Neutrophil (primary cell): ENCODE measurements at regions not wholly inside any gene's neighbourhood (a gene's known extent, or its start where the extent isn't known, plus 50 kb on each side); places are given as distances from the start of the nearest gene placed in this dataset.

Experiments used
- H3K27ac ChIP-seq: fragments of 200-600 bp; sonication (generic); 2 replicates; pipeline ENCODE4 v1.5.1; 2016; ENCODE audit warnings: mild to moderate bottlenecking, moderate library complexity
- H3K27me3 ChIP-seq: fragments of 200-600 bp; sonication (generic); 2 replicates; pipeline ENCODE4 v1.6.0; 2016; ENCODE audit warnings: mild to moderate bottlenecking
- H3K36me3 ChIP-seq: fragments of 200-600 bp; sonication (generic); 2 replicates; pipeline ENCODE4 v1.5.1; 2017
- H3K4me1 ChIP-seq, 2 experiments: fragments of 200-600 bp in 1 of 2; sonication (generic) in 1 of 2; 1 replicate in 1 of 2; 2 replicates in 1 of 2; pipeline versions ENCODE4 v1.5.1 to v1.6.1; 2013 to 2016; ENCODE audit warnings: low read depth in 1 of 2, low read length in 1 of 2, mild to moderate bottlenecking in 1 of 2, moderate library complexity in 1 of 2; ENCODE audit not compliant: control insufficient read depth in 1 of 2, insufficient read depth in 1 of 2
- H3K4me3 ChIP-seq, 2 experiments: fragments of 200-600 bp in 1 of 2; sonication (generic) in 1 of 2; 1 replicate in 1 of 2; 2 replicates in 1 of 2; pipeline ENCODE4 v1.5.1; 2013 to 2016; ENCODE audit warnings: low read depth in 1 of 2, low read length in 1 of 2, mild to moderate bottlenecking in 1 of 2, moderate library complexity in 1 of 2
- H3K9me3 ChIP-seq: fragments of 200-600 bp; sonication (generic); 2 replicates; pipeline ENCODE4 v1.5.1; 2016
- CTCF ChIP-seq: fragments of 200-600 bp; sonication (generic); IDR thresholded peaks from 2 replicates; pipeline ENCODE4 v1.5.1; 2016; ENCODE audit warnings: antibody characterized with exemption

- Histone ChIP-seq H3K36me3 (no peaks in the 10 kb centered on the region), H3K9me3 (no peaks in the 10 kb centered on the region), H3K27me3 (peaks cover 47% of the 10 kb centered on the region), H3K4me1 (no peaks in the 10 kb centered on the region), H3K4me3 (no peak overlapping the region), H3K27ac (no peak overlapping the region)
- no peak for TF ChIP-seq CTCF
Observed at GRCh38 chr15:79524531-79524930, 92.4 kb downstream of the MINAR1 start.

- Histone ChIP-seq H3K27me3 (peaks cover 48% of the 10 kb centered on the region), H3K4me1 (no peaks in the 10 kb centered on the region), H3K27ac (no peak overlapping the region), H3K4me3 (no peak overlapping the region), H3K36me3 (no peaks in the 10 kb centered on the region), H3K9me3 (no peaks in the 10 kb centered on the region)
- TF ChIP-seq CTCF = no peak
Observed at GRCh38 chr15:79526376-79526775, 94.2 kb downstream of the MINAR1 start.

- H3K4me1 ChIP-seq = no peaks in the 10 kb centered on the region
- no peaks in the 10 kb centered on the region for H3K9me3 ChIP-seq
- H3K27me3 ChIP-seq = peaks cover 47% of the 10 kb centered on the region
- no peaks in the 10 kb centered on the region for H3K36me3 ChIP-seq
- H3K27ac ChIP-seq = no peak overlapping the region
- TF ChIP-seq CTCF = no peak
- no peak overlapping the region for H3K4me3 ChIP-seq
Observed at GRCh38 chr15:79527821-79528220, 95.7 kb downstream of the MINAR1 start.

GRCh38 chr15:79529157-79529785 lies 97.1 kb downstream of the MINAR1 start:
- no peaks in the 10 kb centered on the region for H3K36me3 ChIP-seq
- H3K9me3 ChIP-seq = no peaks in the 10 kb centered on the region
- no peak overlapping the region for H3K4me3 ChIP-seq
- no peaks in the 10 kb centered on the region for H3K4me1 ChIP-seq
- peaks cover 58% of the 10 kb centered on the region for H3K27me3 ChIP-seq
- no peak for TF ChIP-seq CTCF
- no peak overlapping the region for H3K27ac ChIP-seq

GRCh38 chr15:79535536-79535935 lies 103.4 kb downstream of the MINAR1 start:
- H3K27me3 ChIP-seq = peaks cover 41% of the 10 kb centered on the region
- H3K36me3 ChIP-seq = no peaks in the 10 kb centered on the region
- H3K9me3 ChIP-seq = no peaks in the 10 kb centered on the region
- no peaks in the 10 kb centered on the region for H3K4me1 ChIP-seq
- no peak for TF ChIP-seq CTCF
- no peak overlapping the region for H3K27ac ChIP-seq
- H3K4me3 ChIP-seq = no peak overlapping the region
